Caco-2 (cell line): ENCODE measurements at regions not wholly inside any gene's neighbourhood (a gene's known extent, or its start where the extent isn't known, plus 50 kb on each side); places are given as distances from the start of the nearest gene placed in this dataset.

Source experiments
- BruUV-seq: library from RNA; stranded (reverse); fragments of 400-500 nt; replicated peaks from 2 replicates; lab custom pipeline; 2021; lab: Mats Ljungman, UMichigan
- CTCF ChIA-PET: fragments of 300-600 bp; sonication (Branson Sonifier 250); formaldehyde crosslinking; loops from one replicate; lab custom pipeline; 2022; ENCODE audit warnings: antibody characterized with exemption; lab: Charles Lee
- POLR2A ChIA-PET: fragments of 300-600 bp; sonication (Branson Sonifier 250); formaldehyde crosslinking; loops from one replicate; lab custom pipeline; 2022; ENCODE audit warnings: antibody characterized with exemption; lab: Charles Lee
- DNase-seq, 2 experiments: peaks; one replicate each; pipeline versions ENCODE4 v3.0.0 to v3.0.0-alpha.2; 2020 to 2022
- H3K27me3 ChIP-seq: replicated peaks from 2 replicates; pipeline ENCODE4 v1.6.0; 2011; ENCODE audit warnings: low read length; ENCODE audit not compliant: control insufficient read depth, insufficient read depth
- H3K36me3 ChIP-seq: 2 replicates; pipeline ENCODE4 v1.5.1; 2011; ENCODE audit warnings: low read length; ENCODE audit not compliant: control insufficient read depth, insufficient read depth
- H3K4me1 ChIP-seq: fragments of 250-450 bp; sonication (Bioruptor Pico); 2 replicates; pipeline ENCODE4 v1.5.1; 2020; ENCODE audit warnings: mild to moderate bottlenecking
- H3K4me3 ChIP-seq: 2 replicates; pipeline ENCODE4 v1.5.1; 2011; ENCODE audit warnings: low read depth, mild to moderate bottlenecking, control low read depth, low read length
- H3K9me3 ChIP-seq: fragments of 250-450 bp; sonication (Bioruptor Pico); 2 replicates; pipeline ENCODE4 v1.5.1; 2020; ENCODE audit warnings: mild to moderate bottlenecking, moderate library complexity
- H3K27ac Mint-ChIP-seq: one replicate; pipeline ENCODE4 v1.8.0; 2022; ENCODE audit warnings: mixed read lengths; ENCODE audit not compliant: unreplicated experiment
- H3K27me3 Mint-ChIP-seq: one replicate; pipeline ENCODE4 v1.8.0; 2022; ENCODE audit warnings: mixed read lengths; ENCODE audit not compliant: insufficient read depth, unreplicated experiment
- H3K36me3 Mint-ChIP-seq: one replicate; pipeline ENCODE4 v1.8.0; 2022; ENCODE audit warnings: mild to moderate bottlenecking, mixed read lengths; ENCODE audit not compliant: insufficient read depth, unreplicated experiment
- H3K4me1 Mint-ChIP-seq: one replicate; pipeline ENCODE4 v1.8.0; 2022; ENCODE audit warnings: low read depth, mixed read lengths; ENCODE audit not compliant: unreplicated experiment
- H3K4me3 Mint-ChIP-seq: one replicate; pipeline ENCODE4 v1.8.0; 2022; ENCODE audit warnings: mild to moderate bottlenecking, moderate library complexity, mixed read lengths; ENCODE audit not compliant: unreplicated experiment
- H3K9me3 Mint-ChIP-seq: one replicate; pipeline ENCODE4 v1.8.0; 2022; ENCODE audit warnings: mixed read lengths; ENCODE audit not compliant: unreplicated experiment
- CTCF ChIP-seq, 2 experiments: fragments of 200-600 bp in 1 of 2; IDR thresholded peaks; 1 replicate in 1 of 2; 2 replicates in 1 of 2; pipeline versions ENCODE4 v1.5.1 to v1.8.0; 2011 to 2022; ENCODE audit warnings: antibody characterized with exemption in 1 of 2, control low read depth in 1 of 2, inconsistent platforms in 1 of 2, low read depth in 1 of 2, low read length in 1 of 2, mild to moderate bottlenecking in 1 of 2, moderate library complexity in 1 of 2; ENCODE audit not compliant: insufficient read depth in 1 of 2, severe bottlenecking in 1 of 2, unreplicated experiment in 1 of 2
- intact Hi-C: fragments of 100-400 bp; cut with micrococcal nuclease; formaldehyde crosslinking; loops from one replicate; pipeline ENCODE4 v1.10.0; 2022; ENCODE audit not compliant: unreplicated experiment

- H3K4me1 Mint-ChIP-seq: peaks cover 4% of the 10 kb centered on the region
- intact Hi-C loops: no loop called here
- POLR2A ChIA-PET: no interaction called here
These were observed 142.3 kb upstream of the CPNE8 start for GRCh38 chr12:39047539-39048262.

GRCh38 chr12:39044754-39045153, 139.4 kb upstream of the CPNE8 start:
- Mint-ChIP-seq H3K4me1 (peaks cover 6% of the 10 kb centered on the region), H3K4me3 (no peak overlapping the region), H3K9me3 (no peaks in the 10 kb centered on the region), H3K27ac (no peak overlapping the region), H3K27me3 (peaks cover 5% of the 10 kb centered on the region), H3K36me3 (no peaks in the 10 kb centered on the region)
- TF ChIP-seq CTCF (IDR thresholded peaks at IDR 0.05; ENCODE audit: insufficient read depth in 1 of 2, low read depth in 1 of 2, low read length in 1 of 2, severe bottlenecking in 1 of 2, unreplicated experiment in 1 of 2): no peak
- no peaks in the 10 kb centered on the region for H3K36me3 ChIP-seq
- H3K9me3 ChIP-seq: no peaks in the 10 kb centered on the region
- ChIA-PET CTCF (no interaction called here), POLR2A (no interaction called here)
- DNase-seq: no peak
- no peak overlapping the region for H3K4me3 ChIP-seq
- no peaks in the 10 kb centered on the region for H3K27me3 ChIP-seq
- intact Hi-C loops: loop anchor here (5.0 kb wide), 1 partner anchor 122 kb away; no protein-coding TSS in a partner anchor
- no TSS peak for BruUV-seq
- H3K4me1 ChIP-seq: 0 out of 2 replicates have a peak, but pooled peaks cover 9% of the 10 kb centered on the region

More at GRCh38 chr12:39047539-39048262, 142.3 kb upstream of the CPNE8 start:
- Histone ChIP-seq H3K4me1 (0 out of 2 replicates have a peak, but pooled peaks cover 9% of the 10 kb centered on the region), H3K4me3 (no peak overlapping the region), H3K9me3 (no peaks in the 10 kb centered on the region), H3K36me3 (no peaks in the 10 kb centered on the region), H3K27me3 (no peaks in the 10 kb centered on the region)
- no peaks in the 10 kb centered on the region for H3K9me3 Mint-ChIP-seq
- H3K4me3 Mint-ChIP-seq: no peak overlapping the region
- H3K27ac Mint-ChIP-seq: no peak overlapping the region
- no peaks in the 10 kb centered on the region for H3K36me3 Mint-ChIP-seq
- no TSS peak for BruUV-seq
- no peak for DNase-seq
- CTCF ChIA-PET: no interaction called here
- no peak for TF ChIP-seq CTCF (IDR thresholded peaks at IDR 0.05; ENCODE audit: insufficient read depth in 1 of 2, low read depth in 1 of 2, low read length in 1 of 2, severe bottlenecking in 1 of 2, unreplicated experiment in 1 of 2)
- peaks cover 6% of the 10 kb centered on the region for H3K27me3 Mint-ChIP-seq

GRCh38 chr12:39043424-39043822, 138.0 kb upstream of the CPNE8 start:
- ChIA-PET POLR2A (no interaction called here), CTCF (no interaction called here)
- TF ChIP-seq CTCF (IDR thresholded peaks at IDR 0.05; ENCODE audit: insufficient read depth in 1 of 2, low read depth in 1 of 2, low read length in 1 of 2, severe bottlenecking in 1 of 2, unreplicated experiment in 1 of 2): no peak
- BruUV-seq: no TSS peak
- no peaks in the 10 kb centered on the region for H3K9me3 ChIP-seq
- no peak overlapping the region for H3K27ac Mint-ChIP-seq
- no peaks in the 10 kb centered on the region for H3K27me3 ChIP-seq
- intact Hi-C loops: loop anchor here (5.0 kb wide), 1 partner anchor 121 kb away; no protein-coding TSS in a partner anchor
- no peak for DNase-seq
- H3K9me3 Mint-ChIP-seq: no peaks in the 10 kb centered on the region
- no peak overlapping the region for H3K4me3 ChIP-seq
- peaks cover 6% of the 10 kb centered on the region for H3K4me1 Mint-ChIP-seq
- H3K36me3 Mint-ChIP-seq: no peaks in the 10 kb centered on the region
- H3K4me3 Mint-ChIP-seq: no peak overlapping the region
- peaks cover 3% of the 10 kb centered on the region for H3K27me3 Mint-ChIP-seq
- no peaks in the 10 kb centered on the region for H3K36me3 ChIP-seq
- H3K4me1 ChIP-seq: 0 out of 2 replicates have a peak, but pooled peaks cover 9% of the 10 kb centered on the region
